BE2C (cell line): ENCODE measurements at regions not wholly inside any gene's neighbourhood (a gene's known extent, or its start where the extent isn't known, plus 50 kb on each side); places are given as distances from the start of the nearest gene placed in this dataset.
"Not testable (repeated sequence)": the region's sequence is repeated elsewhere in the genome, so short reads cannot be mapped to it uniquely, and the experiment has no call there.

Experiments used
- DNase-seq: peaks from one replicate; pipeline ENCODE4 v3.0.0-alpha.2; 2020
- H3K27me3 ChIP-seq: fragments of 250-450 bp; sonication (Bioruptor Pico); 2 replicates; pipeline ENCODE4 v1.5.1; 2020; ENCODE audit warnings: mild to moderate bottlenecking
- H3K36me3 ChIP-seq: fragments of 250-450 bp; sonication (Bioruptor Pico); 2 replicates; pipeline ENCODE4 v1.5.1; 2020; ENCODE audit warnings: mild to moderate bottlenecking
- H3K4me1 ChIP-seq: fragments of 250-450 bp; sonication (Bioruptor Pico); 2 replicates; pipeline ENCODE4 v1.5.1; 2020
- H3K4me3 ChIP-seq: 2 replicates; pipeline ENCODE4 v1.5.1; 2011; ENCODE audit warnings: low read depth, low read length
- H3K9me3 ChIP-seq: fragments of 250-450 bp; sonication (Bioruptor Pico); 2 replicates; pipeline ENCODE4 v1.5.1; 2020
- TF ChIP-seq, protein P1 (sequence below): IDR thresholded peaks from 2 replicates; pipeline ENCODE4 v1.5.1; 2012; ENCODE audit warnings: mild to moderate bottlenecking, low read depth, low read length

DNA sequence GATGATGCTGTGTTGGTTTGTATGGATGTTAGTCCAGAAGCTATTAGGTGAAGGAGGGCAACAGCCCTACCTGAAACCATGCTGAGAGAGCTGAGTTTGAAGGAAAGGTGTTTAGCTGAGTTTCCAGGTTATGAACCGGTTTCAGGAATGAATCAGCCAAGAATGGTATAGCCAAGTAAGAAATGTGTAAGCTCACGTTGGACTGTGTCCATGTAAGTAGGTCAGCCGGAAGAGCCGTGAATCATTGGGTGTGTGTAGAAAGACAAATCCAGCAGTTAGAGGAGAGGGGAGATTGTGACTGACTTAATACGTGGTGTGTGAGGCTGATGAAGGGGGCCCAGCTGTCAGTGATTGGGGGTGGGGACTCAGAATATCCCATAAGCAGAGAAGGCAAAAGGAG is 77.2 kb upstream of the SPIN4 start:
- H3K9me3 ChIP-seq, result no peaks in the 10 kb centered on the region
- H3K27me3 ChIP-seq, result no peaks in the 10 kb centered on the region
- no peaks in the 10 kb centered on the region for H3K36me3 ChIP-seq
- H3K4me3 ChIP-seq, result no peak overlapping the region
- H3K4me1 ChIP-seq, result no peaks in the 10 kb centered on the region
- DNase-seq, result no peak
- TF ChIP-seq, protein P1, sequence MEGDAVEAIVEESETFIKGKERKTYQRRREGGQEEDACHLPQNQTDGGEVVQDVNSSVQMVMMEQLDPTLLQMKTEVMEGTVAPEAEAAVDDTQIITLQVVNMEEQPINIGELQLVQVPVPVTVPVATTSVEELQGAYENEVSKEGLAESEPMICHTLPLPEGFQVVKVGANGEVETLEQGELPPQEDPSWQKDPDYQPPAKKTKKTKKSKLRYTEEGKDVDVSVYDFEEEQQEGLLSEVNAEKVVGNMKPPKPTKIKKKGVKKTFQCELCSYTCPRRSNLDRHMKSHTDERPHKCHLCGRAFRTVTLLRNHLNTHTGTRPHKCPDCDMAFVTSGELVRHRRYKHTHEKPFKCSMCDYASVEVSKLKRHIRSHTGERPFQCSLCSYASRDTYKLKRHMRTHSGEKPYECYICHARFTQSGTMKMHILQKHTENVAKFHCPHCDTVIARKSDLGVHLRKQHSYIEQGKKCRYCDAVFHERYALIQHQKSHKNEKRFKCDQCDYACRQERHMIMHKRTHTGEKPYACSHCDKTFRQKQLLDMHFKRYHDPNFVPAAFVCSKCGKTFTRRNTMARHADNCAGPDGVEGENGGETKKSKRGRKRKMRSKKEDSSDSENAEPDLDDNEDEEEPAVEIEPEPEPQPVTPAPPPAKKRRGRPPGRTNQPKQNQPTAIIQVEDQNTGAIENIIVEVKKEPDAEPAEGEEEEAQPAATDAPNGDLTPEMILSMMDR, result no peak

DNA sequence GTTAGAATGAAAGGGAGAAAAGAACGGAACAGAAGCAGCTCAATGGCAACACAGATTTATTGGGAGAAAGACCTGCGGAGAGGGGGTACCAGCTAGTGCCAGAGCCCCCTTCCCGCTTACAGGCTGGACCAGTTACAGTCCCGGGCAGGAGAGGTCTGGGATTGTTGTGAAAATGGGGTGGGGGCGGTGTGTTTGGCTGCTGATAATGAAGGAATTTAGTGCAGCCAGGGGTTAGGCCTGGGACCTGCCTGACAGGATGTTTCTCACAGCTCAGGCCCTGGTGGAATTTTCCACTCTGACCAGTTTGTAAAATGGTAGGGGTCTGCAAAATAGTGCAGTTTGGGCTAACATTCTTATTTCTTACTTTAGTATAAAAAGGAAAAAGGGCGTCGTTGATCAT is 75.4 kb upstream of the SPIN4 start:
- H3K4me1 ChIP-seq, result no peaks in the 10 kb centered on the region
- DNase-seq, result no peak

DNA sequence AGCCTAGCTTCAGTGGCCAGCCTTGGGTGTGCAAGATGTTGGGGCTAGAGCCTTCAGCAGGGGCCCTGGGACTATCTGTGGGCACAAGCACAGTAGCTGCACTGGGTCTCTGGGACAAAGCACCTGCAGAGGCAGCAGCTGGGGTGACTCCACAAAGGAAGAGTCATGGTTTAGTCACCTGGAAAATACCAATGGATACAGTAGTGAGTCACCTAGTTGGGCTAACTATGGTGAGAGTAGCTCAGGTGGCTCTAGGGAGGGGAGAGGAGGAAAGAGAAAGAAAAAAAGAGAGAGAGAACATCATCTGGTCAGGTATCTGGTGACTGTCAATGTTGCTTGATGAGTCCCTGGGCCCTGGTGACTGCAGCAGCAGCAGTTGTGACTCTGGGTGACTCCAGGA is 72.9 kb upstream of the SPIN4 start:
- Histone ChIP-seq H3K4me3 (no peak overlapping the region), H3K9me3 (no peaks in the 10 kb centered on the region), H3K36me3 (no peaks in the 10 kb centered on the region), H3K4me1 (no peaks in the 10 kb centered on the region), H3K27me3 (no peaks in the 10 kb centered on the region)
- no peak for DNase-seq
- TF ChIP-seq, protein P1, result no peak

More for the DNA sequence above, 75.4 kb upstream of the SPIN4 start:
- no peaks in the 10 kb centered on the region for H3K9me3 ChIP-seq
- H3K36me3 ChIP-seq, result no peaks in the 10 kb centered on the region
- TF ChIP-seq, protein P1, result no peak
- no peak overlapping the region for H3K4me3 ChIP-seq
- no peaks in the 10 kb centered on the region for H3K27me3 ChIP-seq

DNA sequence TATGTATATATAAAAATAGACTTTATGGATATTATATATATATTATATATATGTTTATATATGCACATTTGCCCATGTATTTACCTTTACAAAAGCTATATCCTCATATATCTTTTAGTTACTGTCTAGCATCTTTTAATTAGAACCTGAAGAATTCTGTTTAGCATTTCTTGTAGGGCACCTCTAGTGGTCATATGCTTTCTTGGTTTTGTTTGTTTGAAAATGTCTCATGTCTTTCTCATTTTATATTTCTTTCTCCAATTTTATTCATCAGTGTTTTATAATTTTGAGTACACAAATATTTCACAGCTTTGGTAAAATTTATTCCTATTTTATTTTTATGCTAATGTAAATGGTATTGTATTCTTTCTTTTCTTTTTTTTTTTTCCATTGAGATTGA is 70.3 kb upstream of the SPIN4 start:
- H3K36me3 ChIP-seq, result no peaks in the 10 kb centered on the region
- no peaks in the 10 kb centered on the region for H3K9me3 ChIP-seq
- no peaks in the 10 kb centered on the region for H3K27me3 ChIP-seq
- no peak for DNase-seq
- H3K4me3 ChIP-seq, result no peak overlapping the region
- no peaks in the 10 kb centered on the region for H3K4me1 ChIP-seq
- TF ChIP-seq, protein P1, result no peak

DNA sequence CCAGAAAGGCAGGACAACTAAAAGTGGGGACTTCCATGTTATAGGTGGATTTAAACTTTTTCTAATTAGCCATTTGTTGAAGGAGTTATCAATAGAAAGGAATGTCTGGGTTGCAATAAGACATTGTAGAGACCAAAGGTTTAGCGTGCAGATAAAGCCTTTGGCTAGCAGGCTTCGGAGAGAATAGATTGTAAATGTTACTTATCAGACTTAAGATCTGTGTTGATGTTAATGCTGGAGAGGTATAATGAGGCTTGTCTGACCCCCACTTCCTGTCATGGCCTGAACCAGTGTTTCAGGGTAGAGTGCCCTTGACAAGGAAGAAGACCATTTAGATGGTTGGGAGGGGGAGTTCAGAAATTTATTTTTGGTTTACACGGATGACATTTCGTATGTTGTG is 67.1 kb upstream of the SPIN4 start:
- Histone ChIP-seq H3K9me3 (no peaks in the 10 kb centered on the region), H3K4me3 (no peak overlapping the region), H3K27me3 (no peaks in the 10 kb centered on the region), H3K36me3 (no peaks in the 10 kb centered on the region), H3K4me1 (no peaks in the 10 kb centered on the region)
- TF ChIP-seq, protein P1, result no peak
- no peak for DNase-seq

DNA sequence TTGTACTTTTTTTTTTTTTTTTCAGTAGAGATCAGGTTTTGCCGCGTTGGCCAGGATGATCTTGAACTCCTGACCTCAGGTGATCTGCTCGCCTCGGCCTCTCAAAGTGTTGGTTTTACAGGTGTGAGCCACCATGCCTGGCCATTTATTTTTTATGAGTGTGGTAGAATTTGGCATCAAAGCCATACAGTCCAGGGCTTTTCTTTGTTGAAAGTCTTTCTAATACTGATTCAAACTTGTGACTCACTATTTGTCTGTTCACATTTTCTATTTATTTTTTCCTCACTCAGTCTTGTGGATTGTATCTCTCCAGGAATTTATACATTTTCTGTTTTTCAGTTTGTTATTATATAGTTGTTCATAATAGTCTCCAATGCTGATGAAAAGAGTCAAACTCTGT is 66.5 kb upstream of the SPIN4 start:
- no peak for DNase-seq
- no peaks in the 10 kb centered on the region for H3K9me3 ChIP-seq
- TF ChIP-seq, protein P1, result no peak

DNA sequence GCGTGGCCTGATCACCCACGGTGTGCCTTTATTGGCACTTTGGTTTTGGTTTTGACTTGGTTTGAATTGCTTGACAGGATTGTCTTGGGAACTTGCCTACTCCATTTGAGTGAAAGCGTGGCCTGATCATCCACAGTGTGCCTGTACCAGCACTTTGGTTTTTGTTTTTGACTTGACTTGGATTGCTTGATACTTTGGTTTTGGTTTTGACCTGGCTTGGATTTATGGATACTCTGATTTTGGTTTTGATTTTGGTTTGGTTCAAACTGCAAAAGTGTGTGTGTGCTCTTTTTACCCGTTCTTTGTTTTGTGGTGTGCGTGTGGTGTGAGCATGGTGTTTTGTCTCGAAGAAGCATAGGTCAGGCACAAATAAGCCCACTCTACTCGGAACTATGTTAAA is 58.8 kb upstream of the SPIN4 start:
- not testable (repeated sequence) for H3K27me3 ChIP-seq, H3K4me1 ChIP-seq, H3K36me3 ChIP-seq, H3K4me3 ChIP-seq, H3K9me3 ChIP-seq, DNase-seq

More for the DNA sequence above, 66.5 kb upstream of the SPIN4 start:
- H3K4me1 ChIP-seq, result no peaks in the 10 kb centered on the region
- no peaks in the 10 kb centered on the region for H3K27me3 ChIP-seq
- no peaks in the 10 kb centered on the region for H3K36me3 ChIP-seq
- no peak overlapping the region for H3K4me3 ChIP-seq
